H1 (cell line): ENCODE measurements at regions not wholly inside any gene's neighbourhood (a gene's known extent, or its start where the extent isn't known, plus 50 kb on each side); places are given as distances from the start of the nearest gene placed in this dataset.

ENCODE experiments used
- CTCF ChIA-PET: fragments of 300-600 bp; sonication (Branson Sonifier 250); formaldehyde crosslinking; loops from one replicate; lab custom pipeline; 2021; ENCODE audit not compliant: partially characterized antibody; lab: Charles Lee
- POLR2A ChIA-PET: fragments of 300-600 bp; sonication (Branson Sonifier 250); formaldehyde crosslinking; loops from one replicate; lab custom pipeline; 2021; ENCODE audit warnings: inconsistent platforms; ENCODE audit not compliant: partially characterized antibody; lab: Charles Lee
- DNase-seq, 2 experiments: peaks; one replicate each; pipeline versions ENCODE4 v3.0.0 to v3.0.0-alpha.2; 2010 to 2022; ENCODE audit warnings: low spot score in 2 of 2, low read depth in 1 of 2, mixed read lengths in 1 of 2
- FAIRE-seq: peaks from 2 replicates; lab custom pipeline; 2011; peaks lifted over from hg19 to GRCh38; lab: Jason Lieb, UNC
- H2AFZ ChIP-seq: 2 replicates; pipeline ENCODE4 v1.8.1; 2012; ENCODE audit warnings: low read length, inconsistent platforms
- H2AK5ac ChIP-seq: 2 replicates; pipeline ENCODE4 v1.6.1; 2013; ENCODE audit warnings: low read depth, low read length
- H2BK120ac ChIP-seq: replicated peaks from 2 replicates; pipeline ENCODE3; 2013; ENCODE audit warnings: low read depth, low read length, inconsistent platforms
- H2BK12ac ChIP-seq: 2 replicates; pipeline ENCODE4 v1.6.1; 2013; ENCODE audit warnings: low read depth, low read length
- H2BK15ac ChIP-seq: 2 replicates; pipeline ENCODE4 v1.6.1; 2013; ENCODE audit warnings: low read length
- H2BK20ac ChIP-seq: 2 replicates; pipeline ENCODE4 v1.6.1; 2013; ENCODE audit warnings: low read length
- H2BK5ac ChIP-seq: 2 replicates; pipeline ENCODE4 v1.6.1; 2013; ENCODE audit warnings: low read depth, low read length
- H3K14ac ChIP-seq: 2 replicates; pipeline ENCODE4 v1.6.1; 2013; ENCODE audit warnings: inconsistent platforms; ENCODE audit not compliant: insufficient read length
- H3K18ac ChIP-seq: 2 replicates; pipeline ENCODE4 v1.6.1; 2013; ENCODE audit warnings: low read length; ENCODE audit errors: extremely low read depth
- H3K23ac ChIP-seq: 2 replicates; pipeline ENCODE4 v1.6.1; 2013; ENCODE audit warnings: inconsistent platforms; ENCODE audit not compliant: insufficient read length
- H3K23me2 ChIP-seq: 2 replicates; pipeline ENCODE4 v1.6.1; 2013; ENCODE audit warnings: low read depth, low read length
- H3K27ac ChIP-seq: 2 replicates; pipeline ENCODE4 v1.6.1; 2011; ENCODE audit warnings: low read depth, low read length, inconsistent platforms
- H3K27me3 ChIP-seq, 4 experiments: replicated peaks in 1 of 4; 1 replicate in 1 of 4; 2 replicates in 3 of 4; pipeline versions ENCODE4 v1.6.1 to v1.8.1; 2011 to 2013; ENCODE audit warnings: low read length in 3 of 4, mild to moderate bottlenecking in 3 of 4, inconsistent platforms in 2 of 4, mixed read lengths in 2 of 4, moderate library complexity in 1 of 4; ENCODE audit not compliant: control insufficient read depth in 3 of 4, insufficient read depth in 3 of 4; ENCODE audit errors: extremely low read depth in 1 of 4
- H3K36me3 ChIP-seq, 4 experiments: 2 replicates each; pipeline versions ENCODE4 v1.6.1 to v1.8.1; 2011 to 2013; ENCODE audit warnings: mild to moderate bottlenecking in 4 of 4, low read length in 3 of 4, moderate library complexity in 2 of 4, control low read depth in 1 of 4, inconsistent platforms in 1 of 4; ENCODE audit not compliant: insufficient read depth in 4 of 4, control insufficient read depth in 2 of 4
- H3K4ac ChIP-seq: replicated peaks from 2 replicates; pipeline ENCODE3; 2013; ENCODE audit warnings: low read length, low read depth, mixed read lengths, inconsistent platforms; ENCODE audit not compliant: insufficient read length
- H3K4me1 ChIP-seq, 4 experiments: replicated peaks in 1 of 4; 1 replicate in 1 of 4; 2 replicates in 3 of 4; pipeline versions ENCODE4 v1.6.1 to v1.8.1; 2011 to 2013; ENCODE audit warnings: low read length in 3 of 4, inconsistent platforms in 2 of 4, mixed read lengths in 1 of 4; ENCODE audit not compliant: insufficient read depth in 4 of 4, control insufficient read depth in 3 of 4
- H3K4me2 ChIP-seq, 2 experiments: 2 replicates each; pipeline versions ENCODE4 v1.6.1 to v1.8.1; 2011 to 2013; ENCODE audit warnings: low read depth in 2 of 2, low read length in 2 of 2, control low read depth in 1 of 2, inconsistent platforms in 1 of 2, mild to moderate bottlenecking in 1 of 2; ENCODE audit not compliant: insufficient read depth in 1 of 2
- H3K4me3 ChIP-seq, 4 experiments: fragments of 200-600, 300-600 bp in 1 of 4; sonication (generic), shearing (Covaris generic), sonication (Bioruptor Twin) in 1 of 4; 2 replicates each; pipeline versions ENCODE4 v1.5.1 to v1.8.1; 2011 to 2016; ENCODE audit warnings: low read length in 4 of 4, low read depth in 3 of 4, control low read depth in 2 of 4, inconsistent platforms in 2 of 4, mild to moderate bottlenecking in 2 of 4, mixed read lengths in 1 of 4, moderate library complexity in 1 of 4; ENCODE audit not compliant: insufficient read depth in 2 of 4; ENCODE audit errors: extremely low read depth in 1 of 4
- H3K56ac ChIP-seq: replicated peaks from 2 replicates; pipeline ENCODE3; 2013; ENCODE audit warnings: low read depth, mild to moderate bottlenecking, mixed read lengths, low read length, inconsistent platforms; ENCODE audit not compliant: insufficient read length
- H3K79me1 ChIP-seq: 2 replicates; pipeline ENCODE4 v1.6.1; 2013; ENCODE audit warnings: low read depth, low read length, control low read depth
- H3K79me2 ChIP-seq, 2 experiments: 2 replicates each; pipeline versions ENCODE4 v1.6.1 to v1.8.1; 2012 to 2013; ENCODE audit warnings: low read length in 2 of 2, mild to moderate bottlenecking in 2 of 2, inconsistent platforms in 1 of 2; ENCODE audit not compliant: insufficient read depth in 2 of 2, control insufficient read depth in 1 of 2
- H3K9ac ChIP-seq, 4 experiments: replicated peaks in 1 of 4; 1 replicate in 1 of 4; 2 replicates in 3 of 4; pipeline versions ENCODE4 v1.6.1 to v1.8.1; 2011 to 2013; ENCODE audit warnings: low read depth in 3 of 4, low read length in 3 of 4, control low read depth in 2 of 4, mild to moderate bottlenecking in 2 of 4, moderate library complexity in 2 of 4, inconsistent platforms in 1 of 4; ENCODE audit errors: extremely low read depth in 1 of 4
- H3K9me3 ChIP-seq, 2 experiments: 2 replicates each; pipeline versions ENCODE4 v1.6.1 to v1.8.1; 2012 to 2013; ENCODE audit warnings: mild to moderate bottlenecking in 2 of 2, moderate library complexity in 2 of 2, control low read depth in 1 of 2, inconsistent platforms in 1 of 2, low read depth in 1 of 2, low read length in 1 of 2, mixed read lengths in 1 of 2; ENCODE audit not compliant: insufficient read depth in 2 of 2
- H4K20me1 ChIP-seq, 2 experiments: replicated peaks in 1 of 2; 2 replicates each; pipeline versions ENCODE3 to v1.8.1; 2011 to 2013; ENCODE audit warnings: inconsistent platforms in 2 of 2, low read length in 2 of 2, mild to moderate bottlenecking in 1 of 2; ENCODE audit not compliant: insufficient read depth in 2 of 2, control insufficient read depth in 1 of 2
- H4K5ac ChIP-seq: 2 replicates; pipeline ENCODE4 v1.6.1; 2013; ENCODE audit warnings: low read length, low read depth, mixed read lengths, inconsistent platforms; ENCODE audit not compliant: insufficient read length
- H4K8ac ChIP-seq: 2 replicates; pipeline ENCODE4 v1.8.0; 2013; ENCODE audit warnings: mild to moderate bottlenecking, moderate library complexity, low read length, inconsistent platforms; ENCODE audit not compliant: insufficient read depth; ENCODE audit errors: extremely low read depth
- H4K91ac ChIP-seq: replicated peaks from 2 replicates; pipeline ENCODE3; 2013; ENCODE audit warnings: low read length, mixed read lengths, inconsistent platforms; ENCODE audit not compliant: insufficient read length
- BCL11A ChIP-seq, 2 experiments: IDR thresholded peaks; one replicate each; pipeline ENCODE4 v1.6.1; 2011; ENCODE audit warnings: low read depth in 2 of 2, low read length in 2 of 2, mild to moderate bottlenecking in 2 of 2
- CREB1 ChIP-seq: IDR thresholded peaks from 2 replicates; pipeline ENCODE4 v1.6.1; 2012; ENCODE audit warnings: inconsistent platforms
- E2F6 ChIP-seq: IDR thresholded peaks from 2 replicates; pipeline ENCODE4 v1.6.1; 2012; ENCODE audit warnings: inconsistent platforms
- EGR1 ChIP-seq: IDR thresholded peaks from 2 replicates; pipeline ENCODE4 v1.6.1; 2011; ENCODE audit warnings: low read depth, low read length, borderline replicate concordance
- FOSL1 ChIP-seq: IDR thresholded peaks from 2 replicates; pipeline ENCODE4 v1.6.1; 2011; ENCODE audit warnings: mild to moderate bottlenecking, low read depth, low read length, moderate library complexity; ENCODE audit not compliant: insufficient read depth
- GABPA ChIP-seq: IDR thresholded peaks from 2 replicates; pipeline ENCODE4 v1.6.1; 2011; ENCODE audit warnings: mild to moderate bottlenecking, low read length, moderate library complexity, borderline replicate concordance; ENCODE audit not compliant: insufficient read depth
- HDAC2 ChIP-seq, 2 experiments: fragments of 300-600 bp in 1 of 2; sonication (generic) in 1 of 2; IDR thresholded peaks; 2 replicates each; pipeline ENCODE4 v1.6.1; 2011 to 2012; ENCODE audit warnings: low read depth in 2 of 2, low read length in 2 of 2, mild to moderate bottlenecking in 2 of 2, moderate library complexity in 2 of 2, borderline replicate concordance in 1 of 2, inconsistent platforms in 1 of 2
- POU5F1 ChIP-seq: IDR thresholded peaks from 2 replicates; pipeline ENCODE4 v1.6.1; 2011; ENCODE audit warnings: low read depth, mild to moderate bottlenecking, low read length, moderate library complexity
- SAP30 ChIP-seq: fragments of 300-600 bp; sonication (generic); IDR thresholded peaks from 2 replicates; pipeline ENCODE4 v1.7.1; 2012; ENCODE audit warnings: low read length, moderate library complexity, mild to moderate bottlenecking, inconsistent platforms; ENCODE audit not compliant: insufficient read depth, insufficient replicate concordance
- TAF1 ChIP-seq: IDR thresholded peaks from 2 replicates; pipeline ENCODE4 v1.6.1; 2011; ENCODE audit warnings: mild to moderate bottlenecking, low read depth, low read length
- TAF7 ChIP-seq: optimal IDR thresholded peaks from 2 replicates; pipeline ENCODE3; 2011; ENCODE audit warnings: low read depth, mild to moderate bottlenecking, inconsistent platforms, low read length, moderate library complexity, borderline replicate concordance
- TBP ChIP-seq: IDR thresholded peaks from 2 replicates; pipeline ENCODE4 v1.6.1; 2011; ENCODE audit warnings: low read depth, low read length, improper control_type of control experiment
- WGBS, 2 experiments: shearing (Covaris generic) in 1 of 2; methylation state at CpG; one replicate each; pipeline versions ENCODE4 v1.1.6 to v1.1.7; 2013 to 2015; ENCODE audit warnings: low lambda C conversion rate in 2 of 2, mixed read lengths in 2 of 2, inconsistent platforms in 1 of 2, low coverage in 1 of 2, missing lambda C conversion rate in 1 of 2; ENCODE audit not compliant: insufficient replicate concordance in 2 of 2, insufficient coverage in 1 of 2, insufficient read length in 1 of 2; ENCODE audit errors: extremely low coverage in 1 of 2, missing lambda C conversion rate in 1 of 2; 5-methylcytosine and 5-hydroxymethylcytosine counted together
- TF ChIP-seq, protein P1 (sequence below): IDR thresholded peaks from 2 replicates; pipeline ENCODE4 v1.6.1; 2012; ENCODE audit warnings: inconsistent platforms

- no peak for DNase-seq
- H2BK5ac ChIP-seq, result no peak overlapping the region
- no peak overlapping the region for H4K8ac ChIP-seq
- H2AFZ ChIP-seq, result no peak overlapping the region
- no peaks in the 10 kb centered on the region for H3K79me2 ChIP-seq
- H3K4me2 ChIP-seq, result no peak overlapping the region
- H3K23ac ChIP-seq, result no peak overlapping the region
- no peak for FAIRE-seq
- H3K56ac ChIP-seq, result no peak overlapping the region
- H3K9ac ChIP-seq, result no peak overlapping the region
- no peak overlapping the region for H3K18ac ChIP-seq
- CTCF ChIA-PET, result no interaction called here
- H4K91ac ChIP-seq, result no peak overlapping the region
- H3K27me3 ChIP-seq, result no peaks in the 10 kb centered on the region
- no peak overlapping the region for H2BK12ac ChIP-seq
- no peaks in the 10 kb centered on the region for H3K36me3 ChIP-seq
- H3K9me3 ChIP-seq, result no peaks in the 10 kb centered on the region
- WGBS, 2 experiments, result 93% methylated on average over 1 of the region's 1 CpG; no CpG with 5 or more reads in 1 of the 2 experiments
- H2BK15ac ChIP-seq, result no peak overlapping the region
- H3K14ac ChIP-seq, result no peak overlapping the region
- no peak overlapping the region for H3K4ac ChIP-seq
- H3K23me2 ChIP-seq, result no peaks in the 10 kb centered on the region
- no peak overlapping the region for H2BK20ac ChIP-seq
- TF ChIP-seq TAF1, result no peak
- no peak for TF ChIP-seq FOSL1
- TF ChIP-seq TAF7, result no peak
- TF ChIP-seq GABPA, result no peak
- TF ChIP-seq TBP, result no peak
- no peak for TF ChIP-seq HDAC2 (IDR thresholded peaks at IDR 0.05; ENCODE audit: borderline replicate concordance in 1 of 2, low read depth in 2 of 2, low read length in 2 of 2)
- no peak for TF ChIP-seq BCL11A (IDR thresholded peaks at IDR 0.05; ENCODE audit: low read depth in 2 of 2, low read length in 2 of 2)
- TF ChIP-seq EGR1, result no peak
- TF ChIP-seq, protein P1, sequence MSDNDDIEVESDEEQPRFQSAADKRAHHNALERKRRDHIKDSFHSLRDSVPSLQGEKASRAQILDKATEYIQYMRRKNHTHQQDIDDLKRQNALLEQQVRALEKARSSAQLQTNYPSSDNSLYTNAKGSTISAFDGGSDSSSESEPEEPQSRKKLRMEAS, result no peak
- TF ChIP-seq SAP30, result no peak
- no peak for TF ChIP-seq E2F6
- no peak for TF ChIP-seq CREB1
- no peak for TF ChIP-seq POU5F1
- TF ChIP-seq, all 59 proteins: peak for 0
- Histone ChIP-seq H4K20me1 (no peaks in the 10 kb centered on the region), H4K5ac (no peak overlapping the region), H3K79me1 (no peaks in the 10 kb centered on the region), H2BK120ac (no peak overlapping the region), H2AK5ac (no peak overlapping the region), H3K27ac (no peak overlapping the region), H3K4me1 (no peaks in the 10 kb centered on the region), H3K4me3 (no peak overlapping the region)
- POLR2A ChIA-PET, result no interaction called here
These were observed 2222.5 kb downstream of the LRRC4C start for GRCh38 chr11:39236916-39237315.
